GM06990 (cell line): ENCODE measurements at regions not wholly inside any gene's neighbourhood (a gene's known extent, or its start where the extent isn't known, plus 50 kb on each side); places are given as distances from the start of the nearest gene placed in this dataset.
A peak's percentile ranks its signal among the peaks of the same experiment; 100 is the strongest.

Experiments
- DNase-seq: peaks from one replicate; pipeline ENCODE4 v3.0.0-alpha.2; 2011; ENCODE audit not compliant: insufficient read length; ENCODE audit errors: extremely low read depth
- H3K27me3 ChIP-seq: replicated peaks from 2 replicates; pipeline ENCODE4 v1.6.0; 2011; ENCODE audit warnings: low read length; ENCODE audit not compliant: control insufficient read depth, insufficient read depth
- H3K36me3 ChIP-seq: 2 replicates; pipeline ENCODE4 v1.5.1; 2011; ENCODE audit warnings: low read length; ENCODE audit not compliant: control insufficient read depth, insufficient read depth
- H3K4me3 ChIP-seq: replicated peaks from 2 replicates; pipeline ENCODE4 v1.5.1; 2011; ENCODE audit warnings: low read depth, mild to moderate bottlenecking, control low read depth, low read length
- TF ChIP-seq, protein P1 (sequence below): IDR thresholded peaks from 2 replicates; pipeline ENCODE4 v1.5.1; 2011; ENCODE audit warnings: low read length, control low read depth, mild to moderate bottlenecking, inconsistent platforms; ENCODE audit not compliant: insufficient read depth, poor library complexity, severe bottlenecking

DNA sequence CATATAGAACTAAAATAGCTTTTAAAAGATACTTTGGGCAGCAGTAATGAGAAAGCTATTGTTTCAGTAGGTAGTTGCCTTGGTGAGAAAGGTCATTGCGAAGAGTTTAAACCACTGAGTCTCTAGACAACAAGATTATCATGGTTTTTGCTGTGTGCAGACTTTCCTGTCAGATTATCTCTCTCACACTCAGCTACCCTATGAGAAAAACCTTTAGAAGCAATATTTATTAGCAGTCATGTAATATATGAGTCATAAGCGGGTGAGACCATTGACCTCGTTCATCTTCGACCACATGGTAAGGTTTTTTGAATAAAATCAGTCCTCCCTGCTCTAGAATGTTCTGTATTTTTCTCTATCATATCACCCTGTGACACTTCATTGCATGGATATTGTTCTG is 59.9 kb downstream of the GPR65 start:
- Histone ChIP-seq H3K4me3 (no peak overlapping the region), H3K27me3 (no peaks in the 10 kb centered on the region), H3K36me3 (no peaks in the 10 kb centered on the region)
- TF ChIP-seq, protein P1, sequence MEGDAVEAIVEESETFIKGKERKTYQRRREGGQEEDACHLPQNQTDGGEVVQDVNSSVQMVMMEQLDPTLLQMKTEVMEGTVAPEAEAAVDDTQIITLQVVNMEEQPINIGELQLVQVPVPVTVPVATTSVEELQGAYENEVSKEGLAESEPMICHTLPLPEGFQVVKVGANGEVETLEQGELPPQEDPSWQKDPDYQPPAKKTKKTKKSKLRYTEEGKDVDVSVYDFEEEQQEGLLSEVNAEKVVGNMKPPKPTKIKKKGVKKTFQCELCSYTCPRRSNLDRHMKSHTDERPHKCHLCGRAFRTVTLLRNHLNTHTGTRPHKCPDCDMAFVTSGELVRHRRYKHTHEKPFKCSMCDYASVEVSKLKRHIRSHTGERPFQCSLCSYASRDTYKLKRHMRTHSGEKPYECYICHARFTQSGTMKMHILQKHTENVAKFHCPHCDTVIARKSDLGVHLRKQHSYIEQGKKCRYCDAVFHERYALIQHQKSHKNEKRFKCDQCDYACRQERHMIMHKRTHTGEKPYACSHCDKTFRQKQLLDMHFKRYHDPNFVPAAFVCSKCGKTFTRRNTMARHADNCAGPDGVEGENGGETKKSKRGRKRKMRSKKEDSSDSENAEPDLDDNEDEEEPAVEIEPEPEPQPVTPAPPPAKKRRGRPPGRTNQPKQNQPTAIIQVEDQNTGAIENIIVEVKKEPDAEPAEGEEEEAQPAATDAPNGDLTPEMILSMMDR: no peak
- DNase-seq: no peak

DNA sequence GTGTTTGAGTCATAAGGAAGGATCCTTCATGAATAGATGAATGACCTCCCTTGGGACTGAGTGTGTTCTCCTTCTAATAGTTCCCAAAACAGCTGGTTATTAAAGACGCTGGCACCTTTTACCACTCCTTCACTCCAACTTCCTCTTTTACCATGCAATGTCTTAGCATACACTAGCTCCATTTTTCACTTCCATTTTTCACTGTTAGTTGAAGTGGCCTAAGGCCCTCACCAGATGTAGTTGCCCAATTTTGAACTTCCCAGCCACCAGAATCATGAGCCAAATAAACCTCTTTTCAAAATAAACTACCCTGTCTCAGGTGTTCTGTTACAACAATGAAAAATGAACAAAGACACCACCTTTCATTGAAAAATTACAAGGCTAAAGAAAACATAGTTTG is 64.7 kb downstream of the GPR65 start:
- Histone ChIP-seq H3K36me3 (no peaks in the 10 kb centered on the region), H3K4me3 (no peak overlapping the region), H3K27me3 (no peaks in the 10 kb centered on the region)
- no peak for DNase-seq
- TF ChIP-seq, protein P1: no peak

DNA sequence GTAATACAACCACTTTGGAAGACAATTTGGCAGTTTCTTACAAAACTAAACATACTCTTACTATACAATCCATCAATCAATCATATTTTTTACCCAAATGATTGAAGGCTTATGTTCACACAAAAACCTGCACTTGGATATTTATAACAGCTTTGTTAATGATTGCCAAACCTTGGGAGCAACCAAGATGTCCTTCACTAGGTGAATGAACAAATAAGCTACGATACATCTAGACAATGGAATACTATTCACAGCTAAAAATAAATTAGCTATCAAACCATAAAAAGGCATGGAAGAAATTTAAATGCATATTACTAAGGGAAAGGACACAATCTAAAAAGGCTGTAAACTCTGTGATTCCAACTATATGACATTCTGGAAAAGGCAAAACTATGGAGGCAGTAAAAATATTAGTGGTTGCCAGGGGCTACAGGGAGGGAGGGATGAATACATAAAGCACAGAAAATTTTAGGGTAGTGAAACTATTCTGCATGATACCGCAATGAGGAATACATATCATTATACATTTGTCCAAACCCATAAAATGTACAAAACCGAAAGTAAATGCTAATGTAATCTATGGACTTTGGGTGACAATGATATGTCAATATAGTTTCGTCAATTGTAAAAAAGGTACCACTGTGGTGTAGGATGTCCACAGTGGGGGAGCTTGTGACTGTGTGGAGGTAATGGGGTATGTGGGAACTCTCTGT is 70.5 kb downstream of the GPR65 start:
- Histone ChIP-seq H3K36me3 (no peaks in the 10 kb centered on the region), H3K4me3 (no peak overlapping the region), H3K27me3 (no peaks in the 10 kb centered on the region)
- DNase-seq: no peak
- TF ChIP-seq, protein P1: no peak

DNA sequence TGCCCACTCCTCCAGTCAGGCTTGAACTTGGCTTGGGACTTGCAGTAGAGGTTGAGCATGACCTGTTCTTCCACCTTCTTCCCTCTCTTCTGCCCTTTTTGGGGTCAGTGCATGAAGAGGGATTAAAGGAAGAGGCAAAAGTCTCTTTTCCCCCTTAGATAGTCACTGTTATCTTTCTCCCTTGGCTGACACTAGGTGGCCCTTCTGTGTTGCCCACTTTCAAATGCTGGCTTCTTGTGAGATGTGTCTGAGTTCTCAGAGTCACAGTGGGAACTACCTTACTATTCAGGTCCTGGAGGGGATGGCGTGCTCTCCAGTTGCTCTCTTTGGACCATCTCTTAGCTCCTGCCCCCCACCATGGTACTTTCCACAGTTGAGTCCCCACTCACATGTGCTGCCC is 73.6 kb downstream of the GPR65 start:
- H3K27me3 ChIP-seq: no peaks in the 10 kb centered on the region
- no peaks in the 10 kb centered on the region for H3K36me3 ChIP-seq
- TF ChIP-seq, protein P1: peak; percentile 4

DNA sequence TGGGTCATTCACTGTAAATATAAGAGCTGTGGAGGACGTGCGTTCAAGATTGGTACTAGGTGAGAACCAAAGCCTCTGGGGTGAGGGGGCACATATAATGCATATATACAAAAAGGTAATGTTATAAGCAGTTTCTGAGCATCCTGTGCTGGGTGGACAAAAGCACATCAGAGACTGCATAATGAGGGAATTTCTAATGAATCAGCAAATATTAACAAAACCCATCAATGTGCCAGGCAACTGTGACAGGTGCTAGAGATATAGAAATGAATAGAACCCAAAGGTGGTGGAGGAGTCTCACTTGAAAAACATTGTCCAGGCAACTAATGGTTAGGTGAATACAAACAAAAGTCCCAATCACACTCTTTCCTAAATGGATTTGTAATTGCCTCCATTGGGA is 74.7 kb downstream of the GPR65 start:
- H3K36me3 ChIP-seq: no peaks in the 10 kb centered on the region
- TF ChIP-seq, protein P1: no peak
- no peak for DNase-seq
- no peak overlapping the region for H3K4me3 ChIP-seq
- no peaks in the 10 kb centered on the region for H3K27me3 ChIP-seq

More for the DNA sequence above, 73.6 kb downstream of the GPR65 start:
- no peak for DNase-seq
- no peak overlapping the region for H3K4me3 ChIP-seq

DNA sequence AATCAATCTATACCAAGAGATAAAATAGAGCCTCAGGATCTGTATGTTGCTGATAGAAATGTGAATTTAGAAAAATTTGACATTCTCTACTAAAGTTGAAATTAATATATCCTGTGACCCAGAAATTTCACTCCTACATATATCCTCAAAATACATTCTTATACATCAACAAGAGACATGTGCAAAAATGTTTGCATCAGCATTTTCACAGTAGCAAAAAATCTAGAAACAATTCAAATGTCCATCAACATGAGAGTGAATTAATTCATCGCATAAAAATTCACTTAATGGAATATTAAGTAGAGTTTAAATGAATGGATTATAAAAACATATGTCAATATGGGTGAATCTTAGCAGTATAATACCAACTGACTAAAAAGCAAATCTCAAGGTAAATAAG is 80.8 kb downstream of the GPR65 start:
- DNase-seq: no peak
- Histone ChIP-seq H3K36me3 (no peaks in the 10 kb centered on the region), H3K4me3 (no peak overlapping the region), H3K27me3 (no peaks in the 10 kb centered on the region)
- TF ChIP-seq, protein P1: no peak
